GM06990 (cell line): ENCODE measurements at regions not wholly inside any gene's neighbourhood (a gene's known extent, or its start where the extent isn't known, plus 50 kb on each side); places are given as distances from the start of the nearest gene placed in this dataset.
"Not testable (repeated sequence)": the region's sequence is repeated elsewhere in the genome, so short reads cannot be mapped to it uniquely, and the experiment has no call there.

Experiments
- DNase-seq: peaks from one replicate; pipeline ENCODE4 v3.0.0-alpha.2; 2011; ENCODE audit not compliant: insufficient read length; ENCODE audit errors: extremely low read depth
- H3K27me3 ChIP-seq: replicated peaks from 2 replicates; pipeline ENCODE4 v1.6.0; 2011; ENCODE audit warnings: low read length; ENCODE audit not compliant: control insufficient read depth, insufficient read depth
- H3K36me3 ChIP-seq: 2 replicates; pipeline ENCODE4 v1.5.1; 2011; ENCODE audit warnings: low read length; ENCODE audit not compliant: control insufficient read depth, insufficient read depth
- H3K4me3 ChIP-seq: replicated peaks from 2 replicates; pipeline ENCODE4 v1.5.1; 2011; ENCODE audit warnings: low read depth, mild to moderate bottlenecking, control low read depth, low read length
- TF ChIP-seq, protein P1 (sequence below): IDR thresholded peaks from 2 replicates; pipeline ENCODE4 v1.5.1; 2011; ENCODE audit warnings: low read length, control low read depth, mild to moderate bottlenecking, inconsistent platforms; ENCODE audit not compliant: insufficient read depth, poor library complexity, severe bottlenecking

DNA sequence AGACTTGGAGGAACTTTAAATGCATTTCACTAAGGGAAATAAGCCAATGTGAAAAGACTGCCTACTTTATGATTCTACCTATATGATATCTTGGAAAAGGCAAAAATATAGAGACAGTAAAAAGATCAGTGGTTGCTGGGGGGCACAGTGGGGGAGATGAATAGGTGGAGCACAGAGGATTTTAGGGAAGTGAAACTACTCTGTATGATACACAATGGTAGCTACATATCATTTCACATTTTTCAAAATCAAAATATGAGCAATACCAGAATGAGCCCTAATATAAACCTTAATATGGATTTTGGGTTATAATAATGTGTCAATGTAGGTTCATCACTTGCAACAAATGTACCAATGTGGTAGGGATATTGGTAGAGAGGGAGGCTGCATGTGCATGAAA is 161.4 kb upstream of the HTR1E start:
- TF ChIP-seq, protein P1, sequence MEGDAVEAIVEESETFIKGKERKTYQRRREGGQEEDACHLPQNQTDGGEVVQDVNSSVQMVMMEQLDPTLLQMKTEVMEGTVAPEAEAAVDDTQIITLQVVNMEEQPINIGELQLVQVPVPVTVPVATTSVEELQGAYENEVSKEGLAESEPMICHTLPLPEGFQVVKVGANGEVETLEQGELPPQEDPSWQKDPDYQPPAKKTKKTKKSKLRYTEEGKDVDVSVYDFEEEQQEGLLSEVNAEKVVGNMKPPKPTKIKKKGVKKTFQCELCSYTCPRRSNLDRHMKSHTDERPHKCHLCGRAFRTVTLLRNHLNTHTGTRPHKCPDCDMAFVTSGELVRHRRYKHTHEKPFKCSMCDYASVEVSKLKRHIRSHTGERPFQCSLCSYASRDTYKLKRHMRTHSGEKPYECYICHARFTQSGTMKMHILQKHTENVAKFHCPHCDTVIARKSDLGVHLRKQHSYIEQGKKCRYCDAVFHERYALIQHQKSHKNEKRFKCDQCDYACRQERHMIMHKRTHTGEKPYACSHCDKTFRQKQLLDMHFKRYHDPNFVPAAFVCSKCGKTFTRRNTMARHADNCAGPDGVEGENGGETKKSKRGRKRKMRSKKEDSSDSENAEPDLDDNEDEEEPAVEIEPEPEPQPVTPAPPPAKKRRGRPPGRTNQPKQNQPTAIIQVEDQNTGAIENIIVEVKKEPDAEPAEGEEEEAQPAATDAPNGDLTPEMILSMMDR = no peak
- Histone ChIP-seq H3K27me3 (no peaks in the 10 kb centered on the region), H3K4me3 (no peak overlapping the region), H3K36me3 (no peaks in the 10 kb centered on the region)
- DNase-seq = no peak

DNA sequence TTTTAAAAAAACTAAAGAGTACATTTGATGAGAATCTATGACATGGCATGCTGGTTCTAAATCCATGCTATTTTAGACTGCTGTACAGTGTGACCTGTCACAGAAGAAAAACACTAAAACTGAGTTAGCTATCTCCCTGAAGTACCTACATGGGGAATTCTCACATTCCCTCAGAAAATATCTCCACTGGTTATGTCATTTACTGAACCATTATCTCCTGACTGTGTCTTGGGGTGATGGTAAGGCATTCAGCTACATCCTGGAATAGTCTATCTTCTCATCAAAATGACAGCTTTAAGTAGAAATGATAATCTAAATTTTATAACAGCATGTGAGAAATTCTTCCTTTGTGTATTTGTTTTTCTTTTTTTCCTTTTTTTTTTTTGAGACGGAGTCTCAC is 172.1 kb upstream of the HTR1E start:
- H3K4me3 ChIP-seq = no peak overlapping the region
- DNase-seq = no peak
- H3K27me3 ChIP-seq = no peaks in the 10 kb centered on the region
- H3K36me3 ChIP-seq = no peaks in the 10 kb centered on the region
- TF ChIP-seq, protein P1 = no peak

DNA sequence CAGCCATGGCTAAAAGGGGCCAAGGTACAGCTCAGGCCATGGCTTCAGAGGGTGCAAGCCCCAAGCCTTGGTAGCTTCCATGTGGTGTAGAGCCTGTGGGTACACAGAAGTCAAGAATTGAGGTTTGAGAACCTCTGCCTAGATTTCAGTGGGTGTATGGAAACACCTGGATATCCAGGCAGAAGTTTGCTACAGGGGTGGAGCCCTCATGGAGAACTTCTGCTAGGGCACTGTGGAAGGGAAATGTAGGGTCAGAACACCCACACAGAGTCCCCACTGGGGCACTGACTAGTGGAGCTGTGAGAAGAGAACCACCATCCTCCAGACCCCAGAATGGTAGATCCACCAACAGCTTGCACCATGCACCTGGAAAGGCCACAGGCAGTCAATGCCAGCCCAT is 177.4 kb upstream of the HTR1E start:
- DNase-seq, H3K36me3 ChIP-seq, H3K4me3 ChIP-seq, H3K27me3 ChIP-seq: not testable (repeated sequence)

DNA sequence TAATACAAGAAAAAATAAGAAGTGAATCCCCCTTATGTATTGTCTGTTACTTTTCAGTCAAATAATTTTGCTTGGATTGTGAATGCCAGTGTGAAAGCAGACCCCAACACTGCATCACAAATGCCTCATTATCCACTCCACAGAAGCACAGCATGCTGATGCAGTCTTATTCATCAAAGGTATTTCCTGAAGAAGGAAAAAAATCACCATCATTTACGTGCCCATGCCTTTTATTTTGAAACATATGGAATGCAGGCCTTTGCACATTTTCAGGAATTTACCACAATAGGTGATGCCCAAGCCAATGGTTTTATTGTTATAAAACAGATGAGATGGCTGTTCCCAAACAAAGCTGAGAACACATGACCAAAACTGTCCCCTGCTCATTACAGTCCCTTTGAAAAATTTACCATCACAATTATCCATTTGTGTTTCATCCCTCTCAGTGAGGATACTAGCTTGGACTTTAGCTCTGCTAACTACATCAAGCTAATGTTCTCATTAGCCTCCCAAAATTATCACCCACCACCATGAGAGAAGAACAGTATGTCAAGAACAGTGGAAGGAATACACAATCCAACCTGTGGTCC is 180.6 kb upstream of the HTR1E start:
- TF ChIP-seq, protein P1 = no peak
- no peaks in the 10 kb centered on the region for H3K27me3 ChIP-seq
- no peaks in the 10 kb centered on the region for H3K36me3 ChIP-seq
- DNase-seq = no peak
- no peak overlapping the region for H3K4me3 ChIP-seq

DNA sequence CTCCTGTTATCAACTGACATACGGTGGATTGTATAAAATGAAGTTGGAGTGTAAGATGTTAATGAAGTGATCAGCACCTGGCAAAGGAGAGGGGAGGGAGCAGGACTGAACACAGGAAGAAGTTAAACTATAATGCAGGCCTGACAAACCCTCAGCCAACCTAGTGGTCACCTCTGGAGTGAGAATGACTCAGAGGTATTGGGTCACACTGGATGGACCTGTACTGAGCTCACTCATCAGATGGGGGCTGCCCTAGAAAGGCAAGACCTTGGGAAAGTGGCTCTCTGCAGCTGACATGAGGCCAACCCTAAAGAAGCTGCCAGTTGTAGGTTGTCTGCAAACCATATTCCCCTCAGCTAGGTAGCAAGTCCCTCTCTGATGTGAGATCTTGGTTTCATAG is 193.3 kb upstream of the HTR1E start:
- TF ChIP-seq, protein P1 = no peak
- Histone ChIP-seq H3K27me3 (no peaks in the 10 kb centered on the region), H3K4me3 (no peak overlapping the region), H3K36me3 (no peaks in the 10 kb centered on the region)
- DNase-seq = no peak

DNA sequence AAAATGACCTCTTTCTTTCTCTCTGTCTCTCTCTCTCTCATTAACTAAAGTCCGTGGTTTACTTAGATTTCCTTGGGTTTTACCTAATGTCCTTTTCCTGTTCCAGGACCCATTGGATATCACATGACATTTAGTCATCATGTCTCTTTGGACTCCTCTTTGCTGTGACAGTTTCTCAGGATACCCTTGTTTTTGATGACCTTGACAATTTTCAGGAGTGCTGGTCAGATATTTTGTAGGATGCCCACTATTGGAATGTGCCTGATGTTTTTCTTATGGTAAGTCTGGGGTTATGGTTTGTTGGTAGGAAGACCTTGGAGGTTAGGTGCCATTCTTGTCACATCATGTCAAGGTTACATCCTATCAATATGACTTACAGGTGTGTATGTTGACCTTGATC is 199.2 kb upstream of the HTR1E start:
- no peaks in the 10 kb centered on the region for H3K36me3 ChIP-seq
- no peak overlapping the region for H3K4me3 ChIP-seq
- H3K27me3 ChIP-seq = no peaks in the 10 kb centered on the region
- DNase-seq = no peak
- TF ChIP-seq, protein P1 = no peak

DNA sequence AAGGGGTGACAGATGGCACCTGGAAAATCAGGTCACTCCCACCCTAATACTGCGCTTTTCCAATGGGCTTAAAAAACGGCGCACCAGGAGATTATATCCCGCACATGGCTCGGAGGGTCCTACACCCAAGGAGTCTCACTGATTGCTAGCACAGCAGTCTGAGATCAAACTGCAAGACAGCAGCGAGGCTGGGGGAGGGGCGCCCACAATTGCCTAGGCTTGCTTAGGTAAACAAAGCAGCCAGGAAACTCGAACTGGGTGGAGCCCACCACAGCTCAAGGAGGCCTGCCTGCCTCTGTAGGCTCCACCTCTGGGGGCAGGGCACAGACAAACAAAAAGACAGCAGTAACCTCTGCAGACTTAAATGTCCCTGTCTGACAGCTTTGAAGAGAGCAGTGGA is 205.7 kb upstream of the HTR1E start:
- not testable (repeated sequence) for H3K36me3 ChIP-seq, DNase-seq, H3K4me3 ChIP-seq, H3K27me3 ChIP-seq

DNA sequence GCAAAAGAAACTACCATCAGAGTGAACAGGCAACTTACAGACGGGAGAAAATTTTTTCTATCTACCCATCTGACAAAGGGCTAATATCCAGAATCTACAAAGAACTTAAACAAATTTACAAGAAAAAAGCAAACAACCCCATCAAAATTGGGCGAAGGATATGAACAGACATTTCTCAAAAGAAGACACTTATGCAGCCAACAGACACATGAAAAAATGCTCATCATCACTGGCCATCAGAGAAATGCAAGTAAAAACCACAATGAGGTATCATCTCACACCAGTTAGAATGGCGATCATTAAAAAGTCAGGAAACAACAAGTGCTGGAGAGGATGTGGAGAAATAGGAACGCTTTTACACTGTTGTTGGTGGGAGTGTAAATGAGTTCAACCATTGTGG is 206.6 kb upstream of the HTR1E start:
- not testable (repeated sequence) for H3K4me3 ChIP-seq, H3K36me3 ChIP-seq, DNase-seq, H3K27me3 ChIP-seq
